SU-DHL-6 (cell line): ENCODE measurements at regions not wholly inside any gene's neighbourhood (a gene's known extent, or its start where the extent isn't known, plus 50 kb on each side); places are given as distances from the start of the nearest gene placed in this dataset.

Source experiments
- CTCF ChIP-seq: fragments of 200-600 bp; sonication (generic); IDR thresholded peaks from one replicate; pipeline ENCODE4 v1.5.1; 2017; ENCODE audit warnings: antibody characterized with exemption, mild to moderate bottlenecking, low read length, moderate library complexity; ENCODE audit not compliant: insufficient read depth, poor library complexity, severe bottlenecking
- EZH2phosphoT487 ChIP-seq: fragments of 200-600 bp; sonication (generic), shearing (Covaris generic); conservative IDR thresholded peaks from 2 replicates; pipeline ENCODE4 v1.6.1; 2018; ENCODE audit warnings: mild to moderate bottlenecking, antibody characterized with exemption, low read length, moderate library complexity, mixed read lengths

- no peak for TF ChIP-seq CTCF
- TF ChIP-seq EZH2phosphoT487, result no peak
Measured at GRCh38 chr5:159750226-159750625, 166.1 kb upstream of the ADRA1B start.
